Prostate gland (tissue), 2 donors: ENCODE measurements at regions not wholly inside any gene's neighbourhood (a gene's known extent, or its start where the extent isn't known, plus 50 kb on each side); places are given as distances from the start of the nearest gene placed in this dataset.

Experiments used
- POLR2A ChIP-seq: fragments of 450-650 bp; IDR thresholded peaks from one replicate; pipeline ENCODE4 v1.6.1; 2016; ENCODE audit warnings: antibody characterized with exemption, mild to moderate bottlenecking
- TF ChIP-seq, protein P1 (sequence below), 4 experiments: fragments of 200-600 bp in 2 of 4; fragments of 450-650 bp in 2 of 4; sonication (generic) in 2 of 4; IDR thresholded peaks; 1 replicate in 3 of 4; 2 replicates in 1 of 4; pipeline ENCODE4 v1.5.1; 2016 to 2019; ENCODE audit warnings: antibody characterized with exemption in 4 of 4, mild to moderate bottlenecking in 2 of 4, moderate library complexity in 2 of 4

DNA sequence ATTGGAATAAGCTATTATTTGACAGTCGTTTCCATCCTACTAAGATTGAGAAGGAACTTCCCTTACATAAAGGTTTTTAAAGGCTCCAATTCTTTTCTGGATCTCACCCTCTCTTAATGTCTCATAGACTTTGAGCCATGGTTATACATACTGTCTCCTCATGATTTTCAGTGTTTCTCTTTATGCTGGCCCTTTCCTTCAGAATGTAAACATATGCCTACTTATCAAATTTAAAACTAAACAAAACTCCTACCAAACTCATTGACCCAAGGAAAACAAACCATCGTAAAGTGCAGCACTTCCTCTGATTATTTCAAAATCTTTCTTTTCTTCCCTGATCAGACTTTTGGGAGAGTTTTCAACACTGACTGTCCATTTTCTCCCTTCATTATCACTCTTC is 163.4 kb upstream of the DPYD start:
- TF ChIP-seq, protein P1, sequence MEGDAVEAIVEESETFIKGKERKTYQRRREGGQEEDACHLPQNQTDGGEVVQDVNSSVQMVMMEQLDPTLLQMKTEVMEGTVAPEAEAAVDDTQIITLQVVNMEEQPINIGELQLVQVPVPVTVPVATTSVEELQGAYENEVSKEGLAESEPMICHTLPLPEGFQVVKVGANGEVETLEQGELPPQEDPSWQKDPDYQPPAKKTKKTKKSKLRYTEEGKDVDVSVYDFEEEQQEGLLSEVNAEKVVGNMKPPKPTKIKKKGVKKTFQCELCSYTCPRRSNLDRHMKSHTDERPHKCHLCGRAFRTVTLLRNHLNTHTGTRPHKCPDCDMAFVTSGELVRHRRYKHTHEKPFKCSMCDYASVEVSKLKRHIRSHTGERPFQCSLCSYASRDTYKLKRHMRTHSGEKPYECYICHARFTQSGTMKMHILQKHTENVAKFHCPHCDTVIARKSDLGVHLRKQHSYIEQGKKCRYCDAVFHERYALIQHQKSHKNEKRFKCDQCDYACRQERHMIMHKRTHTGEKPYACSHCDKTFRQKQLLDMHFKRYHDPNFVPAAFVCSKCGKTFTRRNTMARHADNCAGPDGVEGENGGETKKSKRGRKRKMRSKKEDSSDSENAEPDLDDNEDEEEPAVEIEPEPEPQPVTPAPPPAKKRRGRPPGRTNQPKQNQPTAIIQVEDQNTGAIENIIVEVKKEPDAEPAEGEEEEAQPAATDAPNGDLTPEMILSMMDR (IDR thresholded peaks at IDR 0.05) = no peak
- TF ChIP-seq POLR2A = no peak
